ENCODE measurements at regions not wholly inside any gene's neighbourhood (a gene's known extent, or its start where the extent isn't known, plus 50 kb on each side); places are given as distances from the start of the nearest gene placed in this dataset.
A peak's percentile ranks its signal among the peaks of the same experiment; 100 is the strongest.

DNA sequence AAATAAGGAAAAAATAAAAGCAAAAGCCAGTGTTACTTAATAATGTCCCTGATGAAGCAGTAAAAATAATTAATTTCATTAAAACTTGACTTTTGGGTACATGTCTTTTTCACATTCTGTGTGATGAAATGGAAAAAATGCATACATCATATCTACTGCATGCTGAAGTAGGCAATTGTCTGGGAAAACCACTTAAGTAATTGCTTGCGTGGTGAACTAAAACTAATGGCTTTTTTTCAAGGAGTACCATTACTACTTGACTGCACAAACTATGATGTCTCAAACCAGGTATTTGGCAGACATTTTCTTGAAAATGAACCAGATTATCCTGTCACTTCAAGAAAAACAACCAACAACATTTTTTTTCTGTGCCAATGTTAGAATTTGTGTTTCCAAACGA is 91.3 kb upstream of the AKIRIN2 start:
- Histone ChIP-seq H3K9me3 (no peaks in the 10 kb centered on the region), H3K27me3 (no peaks in the 10 kb centered on the region), H3K4me3 (ENCODE audit: low read depth in 1 of 2, low read length in 1 of 2) (no peak overlapping the region), H3K27ac (no peak overlapping the region), H3K36me3 (no peaks in the 10 kb centered on the region), H3K4me1 (ENCODE audit: control insufficient read depth in 1 of 2, insufficient read depth in 1 of 2, low read depth in 1 of 2, low read length in 1 of 2) (peaks cover 12 to 17% of the 10 kb centered on the region in 2 experiments)
- TF ChIP-seq, protein P1, sequence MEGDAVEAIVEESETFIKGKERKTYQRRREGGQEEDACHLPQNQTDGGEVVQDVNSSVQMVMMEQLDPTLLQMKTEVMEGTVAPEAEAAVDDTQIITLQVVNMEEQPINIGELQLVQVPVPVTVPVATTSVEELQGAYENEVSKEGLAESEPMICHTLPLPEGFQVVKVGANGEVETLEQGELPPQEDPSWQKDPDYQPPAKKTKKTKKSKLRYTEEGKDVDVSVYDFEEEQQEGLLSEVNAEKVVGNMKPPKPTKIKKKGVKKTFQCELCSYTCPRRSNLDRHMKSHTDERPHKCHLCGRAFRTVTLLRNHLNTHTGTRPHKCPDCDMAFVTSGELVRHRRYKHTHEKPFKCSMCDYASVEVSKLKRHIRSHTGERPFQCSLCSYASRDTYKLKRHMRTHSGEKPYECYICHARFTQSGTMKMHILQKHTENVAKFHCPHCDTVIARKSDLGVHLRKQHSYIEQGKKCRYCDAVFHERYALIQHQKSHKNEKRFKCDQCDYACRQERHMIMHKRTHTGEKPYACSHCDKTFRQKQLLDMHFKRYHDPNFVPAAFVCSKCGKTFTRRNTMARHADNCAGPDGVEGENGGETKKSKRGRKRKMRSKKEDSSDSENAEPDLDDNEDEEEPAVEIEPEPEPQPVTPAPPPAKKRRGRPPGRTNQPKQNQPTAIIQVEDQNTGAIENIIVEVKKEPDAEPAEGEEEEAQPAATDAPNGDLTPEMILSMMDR (IDR thresholded peaks at IDR 0.05), result no peak

DNA sequence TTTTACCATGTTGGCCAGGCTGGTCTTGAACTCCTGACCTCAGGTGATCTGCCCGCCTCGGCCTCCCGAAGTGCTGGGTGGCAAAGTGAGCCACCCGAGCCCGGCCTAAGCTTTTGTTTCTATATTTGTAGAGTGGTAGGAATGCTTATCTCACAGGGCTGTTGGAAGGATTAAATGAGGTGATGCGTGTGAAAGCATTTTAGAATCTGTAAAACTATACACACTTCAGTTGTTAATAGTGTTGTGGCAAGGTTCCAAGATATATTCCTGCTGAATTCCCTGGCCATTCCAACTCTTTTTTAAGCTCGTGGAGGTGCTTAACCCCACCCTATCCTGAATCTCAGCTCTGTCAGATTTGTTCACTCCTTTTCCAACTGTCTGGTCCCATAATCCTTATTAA is 89.9 kb upstream of the AKIRIN2 start:
- H3K4me3 ChIP-seq (ENCODE audit: low read depth in 1 of 2, low read length in 1 of 2), result no peak overlapping the region
- no peaks in the 10 kb centered on the region for H3K9me3 ChIP-seq
- H3K27ac ChIP-seq, result no peak overlapping the region
- no peaks in the 10 kb centered on the region for H3K27me3 ChIP-seq
- peaks cover 12 to 17% of the 10 kb centered on the region in 2 experiments for H3K4me1 ChIP-seq (ENCODE audit: control insufficient read depth in 1 of 2, insufficient read depth in 1 of 2, low read depth in 1 of 2, low read length in 1 of 2)
- TF ChIP-seq, protein P1 (IDR thresholded peaks at IDR 0.05), result no peak
- no peaks in the 10 kb centered on the region for H3K36me3 ChIP-seq

DNA sequence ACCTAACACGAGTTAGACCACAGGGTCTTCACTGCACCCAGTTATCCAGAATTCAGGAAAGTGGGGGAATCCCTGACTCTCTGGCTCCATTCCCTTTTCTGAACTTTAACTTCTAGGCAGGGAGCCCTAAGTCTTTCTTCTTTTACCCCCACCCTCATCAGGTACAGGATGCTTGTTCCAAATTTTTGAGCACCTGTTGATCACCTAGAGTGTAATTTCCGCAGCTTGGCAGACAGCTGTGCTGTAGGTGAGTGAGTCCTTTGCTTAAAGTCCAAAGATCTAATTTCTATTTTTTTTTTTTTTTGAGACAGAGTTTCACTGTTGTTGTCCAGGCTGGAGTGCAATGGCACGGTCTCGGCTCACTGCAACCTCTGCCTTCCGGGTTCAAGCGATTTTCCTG is 89.5 kb upstream of the AKIRIN2 start:
- TF ChIP-seq, protein P1 (IDR thresholded peaks at IDR 0.05), result no peak
- Histone ChIP-seq H3K4me1 (ENCODE audit: control insufficient read depth in 1 of 2, insufficient read depth in 1 of 2, low read depth in 1 of 2, low read length in 1 of 2) (peaks cover 12 to 14% of the 10 kb centered on the region in 2 experiments), H3K27me3 (no peaks in the 10 kb centered on the region), H3K27ac (no peak overlapping the region), H3K9me3 (no peaks in the 10 kb centered on the region), H3K4me3 (ENCODE audit: low read depth in 1 of 2, low read length in 1 of 2) (no peak overlapping the region), H3K36me3 (no peaks in the 10 kb centered on the region)

DNA sequence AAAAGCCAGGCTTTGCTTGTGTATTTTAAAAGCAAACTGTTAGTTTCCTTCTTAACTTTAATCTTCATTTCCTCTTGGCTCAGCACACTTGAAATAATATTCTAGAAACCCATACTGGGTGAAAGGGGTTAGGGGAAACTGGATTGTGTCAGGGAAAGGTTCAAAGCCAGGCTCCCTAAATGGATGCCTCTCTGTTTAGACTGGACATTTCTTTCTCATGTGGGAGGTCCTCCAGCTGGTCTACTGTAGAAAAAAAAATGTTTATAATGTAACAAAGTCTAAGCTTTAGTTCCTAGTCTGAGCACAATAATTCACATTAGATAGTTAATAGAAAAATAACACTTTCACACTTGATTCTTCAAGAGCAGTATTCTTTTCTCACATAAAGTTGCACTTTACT is 89.0 kb upstream of the AKIRIN2 start:
- Histone ChIP-seq H3K4me1 (ENCODE audit: control insufficient read depth in 1 of 2, insufficient read depth in 1 of 2, low read depth in 1 of 2, low read length in 1 of 2) (peaks cover 12 to 13% of the 10 kb centered on the region in 2 experiments), H3K27ac (no peak overlapping the region), H3K9me3 (no peaks in the 10 kb centered on the region), H3K36me3 (no peaks in the 10 kb centered on the region), H3K4me3 (ENCODE audit: low read depth in 1 of 2, low read length in 1 of 2) (no peak overlapping the region), H3K27me3 (no peaks in the 10 kb centered on the region)
- TF ChIP-seq, protein P1 (IDR thresholded peaks at IDR 0.05), result no peak

DNA sequence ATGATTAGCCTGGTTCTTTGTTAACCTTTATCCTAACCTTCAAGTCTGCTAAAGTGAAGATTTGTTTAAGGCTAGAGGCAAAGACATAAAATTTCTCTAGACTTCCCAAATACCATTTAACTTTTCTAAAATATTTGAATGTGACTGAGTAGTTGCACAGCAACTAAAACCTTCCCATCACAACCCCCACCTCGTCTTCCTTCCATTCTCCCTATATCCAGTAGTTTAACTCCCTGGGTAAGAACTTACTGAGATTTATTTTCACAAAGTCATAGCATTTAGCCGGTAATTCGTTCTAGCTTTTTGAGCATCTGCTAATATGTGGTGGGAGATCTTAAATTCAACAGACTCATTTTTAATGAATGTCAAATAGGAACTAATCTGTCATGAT is 87.9 kb upstream of the AKIRIN2 start:
- TF ChIP-seq, protein P1 (IDR thresholded peaks at IDR 0.05), result no peak
- Histone ChIP-seq H3K27ac (peak overlapping the region; percentile 42), H3K27me3 (no peaks in the 10 kb centered on the region), H3K4me1 (ENCODE audit: control insufficient read depth in 1 of 2, insufficient read depth in 1 of 2, low read depth in 1 of 2, low read length in 1 of 2) (peaks cover 12 to 13% of the 10 kb centered on the region in 2 experiments), H3K9me3 (no peaks in the 10 kb centered on the region), H3K4me3 (ENCODE audit: low read depth in 1 of 2, low read length in 1 of 2) (no peak overlapping the region), H3K36me3 (no peaks in the 10 kb centered on the region)
